WTC11 (cell line): ENCODE measurements at regions not wholly inside any gene's neighbourhood (a gene's known extent, or its start where the extent isn't known, plus 50 kb on each side); places are given as distances from the start of the nearest gene placed in this dataset.

Experiments
- ETV6 ChIP-seq: sonication (generic); formaldehyde crosslinking; IDR thresholded peaks from 2 replicates; pipeline ENCODE4 v1.8.1; 2022; ENCODE audit warnings: mild to moderate bottlenecking, missing genetic modification reagents
- KAT7 ChIP-seq: sonication (generic); formaldehyde crosslinking; IDR thresholded peaks from 2 replicates; pipeline ENCODE4 v1.8.1; 2023; ENCODE audit warnings: missing genetic modification reagents, mild to moderate bottlenecking, borderline replicate concordance
- SP1 ChIP-seq: sonication (generic); formaldehyde crosslinking; conservative IDR thresholded peaks from 2 replicates; pipeline ENCODE4 v1.8.1; 2022; ENCODE audit warnings: missing genetic modification reagents
- TP53 ChIP-seq: sonication (generic); formaldehyde crosslinking; IDR thresholded peaks from 2 replicates; pipeline ENCODE4 v1.8.1; 2023; ENCODE audit warnings: mild to moderate bottlenecking, missing genetic modification reagents
- ZNF263 ChIP-seq: sonication (generic); formaldehyde crosslinking; IDR thresholded peaks from 2 replicates; pipeline ENCODE4 v1.8.1; 2022; ENCODE audit warnings: low read depth, mild to moderate bottlenecking, moderate library complexity, missing genetic modification reagents
- TF ChIP-seq, protein P1 (sequence below): fragments of 200-600 bp; IDR thresholded peaks from 2 replicates; pipeline ENCODE4 v1.8.0; 2022; ENCODE audit warnings: antibody characterized with exemption
- TF ChIP-seq, protein P2 (sequence below): sonication (generic); formaldehyde crosslinking; IDR thresholded peaks from 2 replicates; pipeline ENCODE4 v1.8.1; 2022; ENCODE audit warnings: mild to moderate bottlenecking, moderate library complexity, missing genetic modification reagents
- TF ChIP-seq, protein P3 (sequence below): sonication (generic); formaldehyde crosslinking; conservative IDR thresholded peaks from 2 replicates; pipeline ENCODE4 v1.8.1; 2023; ENCODE audit warnings: mild to moderate bottlenecking, low read depth, missing genetic modification reagents, moderate library complexity
- TF ChIP-seq, protein P4 (sequence below): sonication (generic); formaldehyde crosslinking; IDR thresholded peaks from 2 replicates; pipeline ENCODE4 v1.8.0; 2022; ENCODE audit warnings: mild to moderate bottlenecking, missing genetic modification reagents
- TF ChIP-seq, protein P5 (sequence below): sonication (generic); formaldehyde crosslinking; IDR thresholded peaks from 2 replicates; pipeline ENCODE4 v1.8.0; 2022; ENCODE audit warnings: mild to moderate bottlenecking, missing genetic modification reagents

DNA sequence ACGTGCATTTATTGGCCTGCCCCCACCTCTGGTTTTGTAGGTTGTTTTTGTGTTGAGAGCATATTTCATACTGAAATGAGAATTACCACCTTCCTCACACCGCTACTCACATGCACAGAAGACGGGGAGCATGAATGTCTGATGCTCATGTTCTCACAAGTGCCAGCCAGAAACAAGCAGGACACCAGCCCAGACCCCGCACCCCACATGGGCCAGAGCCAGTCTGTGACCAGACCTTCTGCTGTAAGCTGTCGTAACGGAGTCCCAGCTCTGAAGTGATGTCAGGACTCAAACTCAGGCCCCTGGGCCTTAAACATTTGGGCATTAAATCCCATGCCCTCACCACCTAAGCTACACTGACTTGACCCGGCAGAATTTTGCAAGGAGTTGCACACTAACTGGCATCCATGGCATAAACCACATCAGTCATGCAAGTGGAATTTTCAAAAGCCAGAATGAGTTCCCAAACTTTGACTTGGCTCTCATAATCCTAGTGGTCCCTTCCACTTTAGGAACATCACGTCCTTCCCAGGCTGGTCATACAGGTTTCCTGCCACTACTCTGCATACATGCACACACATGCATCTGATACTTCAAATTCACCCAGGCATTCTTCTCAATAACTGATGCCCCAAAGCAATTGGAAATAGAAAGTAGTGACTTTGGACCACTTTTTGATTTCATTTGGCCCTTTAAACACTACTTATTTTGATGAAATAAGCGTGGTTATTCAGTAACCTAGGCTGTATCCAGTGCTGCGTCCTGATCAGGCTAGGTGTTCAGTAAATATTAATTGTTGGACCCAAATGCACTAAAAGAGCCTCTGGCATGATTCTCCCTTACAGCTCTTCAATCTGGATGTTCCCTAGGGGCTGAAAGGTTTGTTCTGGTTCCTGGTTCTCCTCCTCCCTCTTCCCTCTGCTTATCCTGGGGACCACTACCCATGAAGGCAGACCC lies 223.1 kb upstream of the ID2 start:
- TF ChIP-seq, protein P1, sequence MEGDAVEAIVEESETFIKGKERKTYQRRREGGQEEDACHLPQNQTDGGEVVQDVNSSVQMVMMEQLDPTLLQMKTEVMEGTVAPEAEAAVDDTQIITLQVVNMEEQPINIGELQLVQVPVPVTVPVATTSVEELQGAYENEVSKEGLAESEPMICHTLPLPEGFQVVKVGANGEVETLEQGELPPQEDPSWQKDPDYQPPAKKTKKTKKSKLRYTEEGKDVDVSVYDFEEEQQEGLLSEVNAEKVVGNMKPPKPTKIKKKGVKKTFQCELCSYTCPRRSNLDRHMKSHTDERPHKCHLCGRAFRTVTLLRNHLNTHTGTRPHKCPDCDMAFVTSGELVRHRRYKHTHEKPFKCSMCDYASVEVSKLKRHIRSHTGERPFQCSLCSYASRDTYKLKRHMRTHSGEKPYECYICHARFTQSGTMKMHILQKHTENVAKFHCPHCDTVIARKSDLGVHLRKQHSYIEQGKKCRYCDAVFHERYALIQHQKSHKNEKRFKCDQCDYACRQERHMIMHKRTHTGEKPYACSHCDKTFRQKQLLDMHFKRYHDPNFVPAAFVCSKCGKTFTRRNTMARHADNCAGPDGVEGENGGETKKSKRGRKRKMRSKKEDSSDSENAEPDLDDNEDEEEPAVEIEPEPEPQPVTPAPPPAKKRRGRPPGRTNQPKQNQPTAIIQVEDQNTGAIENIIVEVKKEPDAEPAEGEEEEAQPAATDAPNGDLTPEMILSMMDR: no peak
- TF ChIP-seq ZNF263: no peak
- TF ChIP-seq KAT7 (CRISPR knock-in tag): no peak
- TF ChIP-seq SP1 (CRISPR knock-in tag): no peak
- TF ChIP-seq ETV6 (CRISPR knock-in tag): no peak
- TF ChIP-seq, protein P2, sequence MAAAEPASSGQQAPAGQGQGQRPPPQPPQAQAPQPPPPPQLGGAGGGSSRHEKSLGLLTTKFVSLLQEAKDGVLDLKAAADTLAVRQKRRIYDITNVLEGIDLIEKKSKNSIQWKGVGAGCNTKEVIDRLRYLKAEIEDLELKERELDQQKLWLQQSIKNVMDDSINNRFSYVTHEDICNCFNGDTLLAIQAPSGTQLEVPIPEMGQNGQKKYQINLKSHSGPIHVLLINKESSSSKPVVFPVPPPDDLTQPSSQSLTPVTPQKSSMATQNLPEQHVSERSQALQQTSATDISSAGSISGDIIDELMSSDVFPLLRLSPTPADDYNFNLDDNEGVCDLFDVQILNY (CRISPR knock-in tag): no peak
- TF ChIP-seq, protein P3, sequence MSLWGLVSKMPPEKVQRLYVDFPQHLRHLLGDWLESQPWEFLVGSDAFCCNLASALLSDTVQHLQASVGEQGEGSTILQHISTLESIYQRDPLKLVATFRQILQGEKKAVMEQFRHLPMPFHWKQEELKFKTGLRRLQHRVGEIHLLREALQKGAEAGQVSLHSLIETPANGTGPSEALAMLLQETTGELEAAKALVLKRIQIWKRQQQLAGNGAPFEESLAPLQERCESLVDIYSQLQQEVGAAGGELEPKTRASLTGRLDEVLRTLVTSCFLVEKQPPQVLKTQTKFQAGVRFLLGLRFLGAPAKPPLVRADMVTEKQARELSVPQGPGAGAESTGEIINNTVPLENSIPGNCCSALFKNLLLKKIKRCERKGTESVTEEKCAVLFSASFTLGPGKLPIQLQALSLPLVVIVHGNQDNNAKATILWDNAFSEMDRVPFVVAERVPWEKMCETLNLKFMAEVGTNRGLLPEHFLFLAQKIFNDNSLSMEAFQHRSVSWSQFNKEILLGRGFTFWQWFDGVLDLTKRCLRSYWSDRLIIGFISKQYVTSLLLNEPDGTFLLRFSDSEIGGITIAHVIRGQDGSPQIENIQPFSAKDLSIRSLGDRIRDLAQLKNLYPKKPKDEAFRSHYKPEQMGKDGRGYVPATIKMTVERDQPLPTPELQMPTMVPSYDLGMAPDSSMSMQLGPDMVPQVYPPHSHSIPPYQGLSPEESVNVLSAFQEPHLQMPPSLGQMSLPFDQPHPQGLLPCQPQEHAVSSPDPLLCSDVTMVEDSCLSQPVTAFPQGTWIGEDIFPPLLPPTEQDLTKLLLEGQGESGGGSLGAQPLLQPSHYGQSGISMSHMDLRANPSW (CRISPR knock-in tag): no peak
- no peak for TF ChIP-seq TP53
- TF ChIP-seq, protein P4, sequence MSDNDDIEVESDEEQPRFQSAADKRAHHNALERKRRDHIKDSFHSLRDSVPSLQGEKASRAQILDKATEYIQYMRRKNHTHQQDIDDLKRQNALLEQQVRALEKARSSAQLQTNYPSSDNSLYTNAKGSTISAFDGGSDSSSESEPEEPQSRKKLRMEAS (CRISPR knock-in tag): no peak
- TF ChIP-seq, protein P5, sequence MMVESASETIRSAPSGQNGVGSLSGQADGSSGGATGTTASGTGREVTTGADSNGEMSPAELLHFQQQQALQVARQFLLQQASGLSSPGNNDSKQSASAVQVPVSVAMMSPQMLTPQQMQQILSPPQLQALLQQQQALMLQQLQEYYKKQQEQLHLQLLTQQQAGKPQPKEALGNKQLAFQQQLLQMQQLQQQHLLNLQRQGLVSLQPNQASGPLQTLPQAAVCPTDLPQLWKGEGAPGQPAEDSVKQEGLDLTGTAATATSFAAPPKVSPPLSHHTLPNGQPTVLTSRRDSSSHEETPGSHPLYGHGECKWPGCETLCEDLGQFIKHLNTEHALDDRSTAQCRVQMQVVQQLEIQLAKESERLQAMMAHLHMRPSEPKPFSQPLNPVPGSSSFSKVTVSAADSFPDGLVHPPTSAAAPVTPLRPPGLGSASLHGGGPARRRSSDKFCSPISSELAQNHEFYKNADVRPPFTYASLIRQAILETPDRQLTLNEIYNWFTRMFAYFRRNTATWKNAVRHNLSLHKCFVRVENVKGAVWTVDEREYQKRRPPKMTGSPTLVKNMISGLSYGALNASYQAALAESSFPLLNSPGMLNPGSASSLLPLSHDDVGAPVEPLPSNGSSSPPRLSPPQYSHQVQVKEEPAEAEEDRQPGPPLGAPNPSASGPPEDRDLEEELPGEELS (CRISPR knock-in tag): no peak
